ENCODE measurements at regions not wholly inside any gene's neighbourhood (a gene's known extent, or its start where the extent isn't known, plus 50 kb on each side); places are given as distances from the start of the nearest gene placed in this dataset.
A peak's percentile ranks its signal among the peaks of the same experiment; 100 is the strongest.

DNA sequence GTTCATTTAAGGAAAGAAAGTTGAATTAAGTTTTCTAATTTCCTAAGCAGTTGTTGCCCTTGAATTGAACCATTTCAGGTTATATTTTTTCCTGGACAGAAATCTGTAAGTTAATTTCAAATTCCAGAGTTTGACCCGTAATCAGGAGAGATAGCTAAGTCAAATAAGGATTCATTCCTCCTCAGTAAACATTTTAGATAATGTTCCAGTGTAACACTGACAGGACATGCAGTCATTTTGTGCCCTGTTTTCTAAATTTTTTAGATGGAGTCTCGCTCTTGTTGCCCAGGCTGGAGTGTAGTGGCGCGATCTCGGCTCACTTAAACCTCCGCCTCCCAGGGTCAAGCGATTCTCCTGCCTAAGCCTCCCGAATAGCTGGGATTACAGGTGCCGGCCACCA lies 371.7 kb downstream of the DIPK2A start:
- Histone ChIP-seq H3K9me3 (no peaks in the 10 kb centered on the region), H3K4me1 (no peaks in the 10 kb centered on the region), H3K27me3 (no peaks in the 10 kb centered on the region), H3K4me3 (no peak overlapping the region), H3K27ac (no peak overlapping the region), H3K36me3 (no peaks in the 10 kb centered on the region)
- DNase-seq (ENCODE audit: low spot score in 2 of 2): no peak
- WGBS, 2 donors: 92% methylated on average over 9 of the region's 9 CpGs
- no peak for TF ChIP-seq POLR2A (IDR thresholded peaks at IDR 0.05)
- no peak for TF ChIP-seq EP300 (IDR thresholded peaks at IDR 0.05)
- TF ChIP-seq, protein P1, sequence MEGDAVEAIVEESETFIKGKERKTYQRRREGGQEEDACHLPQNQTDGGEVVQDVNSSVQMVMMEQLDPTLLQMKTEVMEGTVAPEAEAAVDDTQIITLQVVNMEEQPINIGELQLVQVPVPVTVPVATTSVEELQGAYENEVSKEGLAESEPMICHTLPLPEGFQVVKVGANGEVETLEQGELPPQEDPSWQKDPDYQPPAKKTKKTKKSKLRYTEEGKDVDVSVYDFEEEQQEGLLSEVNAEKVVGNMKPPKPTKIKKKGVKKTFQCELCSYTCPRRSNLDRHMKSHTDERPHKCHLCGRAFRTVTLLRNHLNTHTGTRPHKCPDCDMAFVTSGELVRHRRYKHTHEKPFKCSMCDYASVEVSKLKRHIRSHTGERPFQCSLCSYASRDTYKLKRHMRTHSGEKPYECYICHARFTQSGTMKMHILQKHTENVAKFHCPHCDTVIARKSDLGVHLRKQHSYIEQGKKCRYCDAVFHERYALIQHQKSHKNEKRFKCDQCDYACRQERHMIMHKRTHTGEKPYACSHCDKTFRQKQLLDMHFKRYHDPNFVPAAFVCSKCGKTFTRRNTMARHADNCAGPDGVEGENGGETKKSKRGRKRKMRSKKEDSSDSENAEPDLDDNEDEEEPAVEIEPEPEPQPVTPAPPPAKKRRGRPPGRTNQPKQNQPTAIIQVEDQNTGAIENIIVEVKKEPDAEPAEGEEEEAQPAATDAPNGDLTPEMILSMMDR (IDR thresholded peaks at IDR 0.05): no peak

DNA sequence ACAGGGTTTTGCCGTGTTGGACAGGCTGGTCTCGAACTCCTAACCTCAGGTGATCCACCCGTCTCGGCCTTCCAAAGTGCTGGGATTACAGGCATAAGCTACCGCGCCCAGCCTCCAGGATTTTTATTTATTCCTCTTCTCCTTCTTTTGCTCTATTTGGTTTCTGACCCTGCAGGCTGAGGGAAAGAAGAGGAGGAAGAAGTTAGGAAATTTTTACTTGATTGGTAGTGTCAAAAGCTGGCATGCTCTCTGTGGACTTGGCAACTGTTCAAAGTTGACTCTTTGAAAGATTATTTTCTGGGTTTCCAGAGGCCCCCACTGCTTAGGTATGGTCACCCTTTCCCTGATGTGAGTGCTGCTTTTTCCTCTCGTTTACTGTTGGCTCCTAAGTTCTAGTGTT lies 372.2 kb downstream of the DIPK2A start:
- DNase-seq (ENCODE audit: low spot score in 2 of 2): no peak
- H3K4me3 ChIP-seq: no peak overlapping the region
- no peaks in the 10 kb centered on the region for H3K4me1 ChIP-seq
- 88% methylated on average over 7 of the region's 7 CpGs for WGBS, 2 donors
- TF ChIP-seq EP300 (IDR thresholded peaks at IDR 0.05): no peak
- no peak for TF ChIP-seq POLR2A (IDR thresholded peaks at IDR 0.05)
- TF ChIP-seq, protein P1 (IDR thresholded peaks at IDR 0.05): no peak
- H3K9me3 ChIP-seq: no peaks in the 10 kb centered on the region
- no peaks in the 10 kb centered on the region for H3K36me3 ChIP-seq
- no peak overlapping the region for H3K27ac ChIP-seq
- no peaks in the 10 kb centered on the region for H3K27me3 ChIP-seq

DNA sequence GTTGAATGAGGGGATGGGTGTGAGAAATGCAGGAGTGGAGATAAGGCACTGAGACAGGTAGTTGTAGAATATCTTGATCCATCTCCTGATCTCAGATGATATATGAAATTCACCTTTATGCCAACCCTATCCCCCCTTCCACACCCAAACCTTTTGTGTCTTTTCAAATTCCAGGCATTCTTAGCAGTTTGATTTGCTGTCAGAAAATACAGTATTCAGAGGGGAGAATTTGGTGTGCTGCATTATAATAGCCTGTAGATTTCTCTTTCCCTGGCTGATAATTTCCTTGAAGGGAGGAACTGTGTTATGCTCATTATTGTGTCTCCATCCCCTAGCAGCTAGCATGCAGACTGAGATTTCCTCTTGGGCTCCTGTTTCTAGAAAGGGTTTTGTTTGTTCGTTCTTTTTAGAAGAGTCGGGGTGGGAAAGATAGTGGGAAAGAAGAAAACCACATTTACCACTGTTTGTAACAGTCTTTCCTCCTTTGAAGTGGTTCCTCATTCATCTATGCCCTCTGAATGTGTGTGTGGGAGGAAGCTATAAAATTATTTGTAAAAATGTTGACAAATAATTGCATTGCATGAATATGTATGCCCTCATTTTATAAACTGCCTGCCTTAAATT lies 373.4 kb downstream of the DIPK2A start:
- Histone ChIP-seq H3K9me3 (no peaks in the 10 kb centered on the region), H3K36me3 (no peaks in the 10 kb centered on the region), H3K4me3 (no peak overlapping the region), H3K27ac (no peak overlapping the region), H3K27me3 (no peaks in the 10 kb centered on the region), H3K4me1 (no peaks in the 10 kb centered on the region)
- TF ChIP-seq POLR2A (IDR thresholded peaks at IDR 0.05): no peak
- TF ChIP-seq EP300 (IDR thresholded peaks at IDR 0.05): no peak
- TF ChIP-seq, protein P1 (IDR thresholded peaks at IDR 0.05): no peak
- WGBS, 2 donors: 49 to 55% methylated on average over 2 of the region's 2 CpGs
- DNase-seq (ENCODE audit: low spot score in 2 of 2): no peak

DNA sequence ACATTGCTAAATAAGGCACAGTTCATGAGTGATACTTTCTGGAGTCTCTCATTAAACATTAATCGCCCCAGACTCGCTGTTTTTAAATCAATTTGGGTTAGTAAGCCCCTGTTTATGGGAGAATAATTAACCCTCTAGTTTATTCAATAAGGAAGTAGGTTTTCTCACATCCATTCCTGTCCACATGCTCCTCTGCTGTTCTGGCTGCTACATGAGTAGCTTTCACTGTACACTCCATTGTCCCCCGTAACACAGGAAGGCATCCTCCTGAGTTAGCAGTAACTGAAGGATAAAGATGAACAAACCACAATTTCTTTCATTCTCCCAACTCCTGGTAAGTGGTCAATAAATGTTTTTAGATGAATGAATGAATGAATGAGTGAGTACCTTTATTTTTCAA lies 378.5 kb downstream of the DIPK2A start:
- TF ChIP-seq EP300 (IDR thresholded peaks at IDR 0.05) (no peak), POLR2A (IDR thresholded peaks at IDR 0.05) (no peak)
- TF ChIP-seq, protein P1 (IDR thresholded peaks at IDR 0.05): no peak
- no peaks in the 10 kb centered on the region for H3K36me3 ChIP-seq
- no peak overlapping the region for H3K27ac ChIP-seq
- no peaks in the 10 kb centered on the region for H3K27me3 ChIP-seq
- no peaks in the 10 kb centered on the region for H3K4me1 ChIP-seq
- no peaks in the 10 kb centered on the region for H3K9me3 ChIP-seq
- H3K4me3 ChIP-seq: no peak overlapping the region
- WGBS, 2 donors: 92 to 93% methylated on average over 3 of the region's 3 CpGs
- no peak for DNase-seq (ENCODE audit: low spot score in 2 of 2)

DNA sequence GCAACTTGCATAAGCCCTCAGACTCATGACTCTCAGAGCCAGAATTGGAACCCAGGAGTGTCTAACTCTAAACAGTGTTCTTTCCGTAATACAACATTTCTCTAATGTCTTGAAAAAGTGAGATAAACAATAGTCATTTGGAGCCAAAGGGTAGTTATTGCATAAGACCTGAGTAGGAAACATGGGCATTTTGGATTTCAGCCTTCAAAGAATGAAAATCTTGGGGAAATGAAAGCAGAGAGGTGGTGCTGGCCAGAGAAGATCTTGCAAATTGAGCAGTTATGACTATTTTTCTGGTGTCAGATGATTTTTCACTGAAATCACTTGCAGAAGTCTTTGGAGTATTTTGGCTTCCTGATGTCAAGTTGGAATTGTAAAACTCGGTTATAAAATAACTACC lies 379.4 kb downstream of the DIPK2A start:
- H3K27me3 ChIP-seq: no peaks in the 10 kb centered on the region
- no peaks in the 10 kb centered on the region for H3K9me3 ChIP-seq
- 69 to 79% methylated on average over 2 of the region's 2 CpGs for WGBS, 2 donors
- no peak for DNase-seq (ENCODE audit: low spot score in 2 of 2)
- TF ChIP-seq, protein P1 (IDR thresholded peaks at IDR 0.05): no peak
- peak in 1 of 2 donors; percentile 7 for TF ChIP-seq EP300 (IDR thresholded peaks at IDR 0.05)
- no peak for TF ChIP-seq POLR2A (IDR thresholded peaks at IDR 0.05)
- no peaks in the 10 kb centered on the region for H3K36me3 ChIP-seq
- no peak overlapping the region for H3K4me3 ChIP-seq
- no peak overlapping the region for H3K27ac ChIP-seq
- no peaks in the 10 kb centered on the region for H3K4me1 ChIP-seq

Data from tibial nerve (tissue), 4 donors.